CD4-positive, alpha-beta memory T cell (primary cell): ENCODE measurements at regions not wholly inside any gene's neighbourhood (a gene's known extent, or its start where the extent isn't known, plus 50 kb on each side); places are given as distances from the start of the nearest gene placed in this dataset.

Source experiments
- CTCF ChIA-PET: fragments of 350-600 bp; sonication (Branson Sonifier 250); formaldehyde crosslinking; loops from one replicate; lab custom pipeline; 2021; ENCODE audit warnings: inconsistent platforms; ENCODE audit not compliant: partially characterized antibody; lab: Charles Lee
- POLR2A ChIA-PET: fragments of 350-600 bp; sonication (Branson Sonifier 250); formaldehyde crosslinking; loops from one replicate; lab custom pipeline; 2021; ENCODE audit not compliant: partially characterized antibody; lab: Charles Lee
- DNase-seq, 5 donors: peaks; one replicate each; pipeline versions ENCODE4 v3.0.0 to v3.0.0-alpha.2; 2020 to 2022; ENCODE audit warnings: mixed read lengths in 1 of 5
- H3K27ac ChIP-seq: one replicate; pipeline ENCODE4 v1.7.0; 2013; ENCODE audit warnings: low read depth, low read length
- H3K27me3 ChIP-seq: 2 replicates; pipeline ENCODE4 v1.7.0; 2013; ENCODE audit warnings: mild to moderate bottlenecking, low read length, moderate library complexity; ENCODE audit not compliant: insufficient read depth
- H3K36me3 ChIP-seq: 2 replicates; pipeline ENCODE4 v1.7.0; 2013; ENCODE audit warnings: mild to moderate bottlenecking, low read length, moderate library complexity; ENCODE audit not compliant: insufficient read depth
- H3K4me1 ChIP-seq: 2 replicates; pipeline ENCODE4 v1.7.0; 2013; ENCODE audit warnings: mild to moderate bottlenecking, low read length, moderate library complexity; ENCODE audit not compliant: insufficient read depth
- H3K4me3 ChIP-seq, 2 donors: one replicate each; pipeline ENCODE4 v1.7.0; 2013; ENCODE audit warnings: low read length in 2 of 2, mild to moderate bottlenecking in 1 of 2
- H3K9me3 ChIP-seq, 2 donors: one replicate each; pipeline ENCODE4 v1.7.0; 2013; ENCODE audit warnings: low read length in 2 of 2, control low read depth in 1 of 2; ENCODE audit not compliant: control insufficient read depth in 1 of 2
- H3K27ac Mint-ChIP-seq, 7 donors: one replicate each; pipeline ENCODE4 v1.8.0; 2020 to 2021; ENCODE audit warnings: mixed read lengths in 7 of 7, mild to moderate bottlenecking in 6 of 7, inconsistent platforms in 3 of 7, moderate library complexity in 3 of 7
- H3K27me3 Mint-ChIP-seq, 2 donors: one replicate each; pipeline ENCODE4 v1.8.0; 2020 to 2021; ENCODE audit warnings: mixed read lengths in 2 of 2
- H3K36me3 Mint-ChIP-seq, 2 donors: one replicate each; pipeline ENCODE4 v1.8.0; 2020 to 2021; ENCODE audit warnings: mixed read lengths in 2 of 2, inconsistent platforms in 1 of 2, mild to moderate bottlenecking in 1 of 2
- H3K4me1 Mint-ChIP-seq, 4 donors: one replicate each; pipeline ENCODE4 v1.8.0; 2020 to 2021; ENCODE audit warnings: mixed read lengths in 4 of 4, mild to moderate bottlenecking in 1 of 4
- H3K4me3 Mint-ChIP-seq, 8 donors: one replicate each; pipeline ENCODE4 v1.8.0; 2020 to 2021; ENCODE audit warnings: mixed read lengths in 8 of 8, mild to moderate bottlenecking in 7 of 8, moderate library complexity in 6 of 8, inconsistent platforms in 3 of 8
- H3K9me3 Mint-ChIP-seq, 8 donors: one replicate each; pipeline ENCODE4 v1.8.0; 2020 to 2021; ENCODE audit warnings: mixed read lengths in 8 of 8, mild to moderate bottlenecking in 5 of 8, inconsistent platforms in 3 of 8, moderate library complexity in 1 of 8
- intact Hi-C: fragments of 100-400 bp; cut with micrococcal nuclease; formaldehyde crosslinking; loops from one replicate; pipeline ENCODE4 v1.15.1; 2023

DNA sequence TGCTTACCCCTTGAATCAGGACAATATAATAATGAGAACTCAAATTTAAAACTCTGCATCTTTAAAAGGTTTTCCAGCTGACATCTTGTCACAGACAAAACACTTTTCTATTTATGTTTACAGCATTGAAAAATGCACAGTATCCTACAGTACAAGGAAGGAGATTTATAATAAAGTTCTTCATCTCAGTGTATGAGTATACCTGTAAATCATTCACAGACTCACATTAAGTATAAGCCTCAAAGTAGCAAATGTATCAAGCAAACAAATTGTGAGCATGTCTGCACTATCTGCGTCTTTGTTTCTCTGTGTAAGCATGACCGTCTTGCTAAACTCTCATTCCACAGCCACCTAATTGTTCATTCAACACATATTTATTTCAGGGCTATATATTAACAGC, 52.8 kb downstream of the PPP1R2C start:
- CTCF ChIA-PET, result no interaction called here
- intact Hi-C loops, result no loop called here
- H3K36me3 Mint-ChIP-seq, result peaks cover 0 to 2% of the 10 kb centered on the region in 2 donors

DNA sequence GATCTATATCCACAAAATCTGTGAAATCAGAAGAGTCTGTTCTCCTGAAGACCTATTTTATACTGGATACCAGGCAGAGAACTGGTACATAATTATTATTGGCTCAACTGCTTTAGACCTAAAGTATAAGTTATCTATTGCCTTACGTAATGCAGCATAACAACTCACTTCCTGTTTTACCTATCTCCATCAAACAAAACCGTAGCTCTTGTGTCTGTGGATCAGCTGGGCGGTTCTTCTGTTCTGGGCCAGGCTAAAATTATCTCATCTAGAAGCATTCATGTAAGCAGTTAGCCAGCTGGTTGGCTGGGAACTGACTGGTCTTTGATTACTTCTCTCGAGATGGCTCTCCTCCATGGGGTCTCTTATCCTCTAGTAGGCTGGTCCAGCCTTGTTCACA, 57.8 kb downstream of the PPP1R2C start:
- Mint-ChIP-seq H3K27me3 (no peaks in the 10 kb centered on the region), H3K9me3 (peaks cover 0 to 5% (median 0%) of the 10 kb centered on the region in 8 donors), H3K4me1 (peaks cover 3 to 7% (median 5%) of the 10 kb centered on the region in 4 donors), H3K4me3 (no peak overlapping the region), H3K27ac (peak overlapping the region in 1 of 7 donors; percentile 69), H3K36me3 (no peaks in the 10 kb centered on the region)
- H3K9me3 ChIP-seq, result no peaks in the 10 kb centered on the region
- no peak overlapping the region for H3K27ac ChIP-seq
- no peak for DNase-seq
- H3K4me3 ChIP-seq, result no peak overlapping the region
- H3K4me1 ChIP-seq, result no peaks in the 10 kb centered on the region
- POLR2A ChIA-PET, result no interaction called here
- no peaks in the 10 kb centered on the region for H3K27me3 ChIP-seq
- no peaks in the 10 kb centered on the region for H3K36me3 ChIP-seq
- intact Hi-C loops, result no loop called here
- CTCF ChIA-PET, result no interaction called here

More for the DNA sequence above, 52.8 kb downstream of the PPP1R2C start:
- no peak overlapping the region for H3K4me3 ChIP-seq
- POLR2A ChIA-PET, result no interaction called here
- H3K27ac ChIP-seq, result no peak overlapping the region
- H3K4me3 Mint-ChIP-seq, result no peak overlapping the region
- peaks cover 0 to 8% (median 0%) of the 10 kb centered on the region in 4 donors for H3K4me1 Mint-ChIP-seq
- H3K27ac Mint-ChIP-seq, result no peak overlapping the region
- DNase-seq, result no peak
- H3K9me3 Mint-ChIP-seq, result peaks cover 0 to 5% (median 0%) of the 10 kb centered on the region in 8 donors
- H3K36me3 ChIP-seq, result no peaks in the 10 kb centered on the region
- H3K4me1 ChIP-seq, result no peaks in the 10 kb centered on the region
- no peaks in the 10 kb centered on the region for H3K9me3 ChIP-seq
- H3K27me3 Mint-ChIP-seq, result no peaks in the 10 kb centered on the region
- H3K27me3 ChIP-seq, result no peaks in the 10 kb centered on the region

- H3K9me3 ChIP-seq, result no peaks in the 10 kb centered on the region
- no peak overlapping the region for H3K4me3 ChIP-seq
- POLR2A ChIA-PET, result interaction anchor here (1.6 to 1.8 kb wide), 2 partner anchors 11 to 227 kb away, joined by 3 to 10 read pairs; no protein-coding TSS in a partner anchor
- no peak for DNase-seq
- no peaks in the 10 kb centered on the region for H3K36me3 ChIP-seq
- H3K27ac ChIP-seq, result no peak overlapping the region
- CTCF ChIA-PET, result interaction anchor here (0.7 to 1.9 kb wide), 9 partner anchors 8 to 466 kb away, joined by 3 to 6 read pairs (median 4); no protein-coding TSS in a partner anchor
- no peaks in the 10 kb centered on the region for H3K36me3 Mint-ChIP-seq
- no peaks in the 10 kb centered on the region for H3K27me3 ChIP-seq
- intact Hi-C loops, result no loop called here
- H3K27me3 Mint-ChIP-seq, result no peaks in the 10 kb centered on the region
- peak overlapping the region in 2 of 7 donors; percentile 0 to 8 for H3K27ac Mint-ChIP-seq
- peaks cover 3 to 19% (median 5%) of the 10 kb centered on the region in 4 donors for H3K4me1 Mint-ChIP-seq
- H3K4me1 ChIP-seq, result no peaks in the 10 kb centered on the region
- peak overlapping the region in 2 of 8 donors; percentile 3 to 27 for H3K4me3 Mint-ChIP-seq
- peaks cover 0 to 4% (median 0%) of the 10 kb centered on the region in 8 donors for H3K9me3 Mint-ChIP-seq
Observed at GRCh38 chrX:42715701-42716262, 62.2 kb downstream of the PPP1R2C start.

DNA sequence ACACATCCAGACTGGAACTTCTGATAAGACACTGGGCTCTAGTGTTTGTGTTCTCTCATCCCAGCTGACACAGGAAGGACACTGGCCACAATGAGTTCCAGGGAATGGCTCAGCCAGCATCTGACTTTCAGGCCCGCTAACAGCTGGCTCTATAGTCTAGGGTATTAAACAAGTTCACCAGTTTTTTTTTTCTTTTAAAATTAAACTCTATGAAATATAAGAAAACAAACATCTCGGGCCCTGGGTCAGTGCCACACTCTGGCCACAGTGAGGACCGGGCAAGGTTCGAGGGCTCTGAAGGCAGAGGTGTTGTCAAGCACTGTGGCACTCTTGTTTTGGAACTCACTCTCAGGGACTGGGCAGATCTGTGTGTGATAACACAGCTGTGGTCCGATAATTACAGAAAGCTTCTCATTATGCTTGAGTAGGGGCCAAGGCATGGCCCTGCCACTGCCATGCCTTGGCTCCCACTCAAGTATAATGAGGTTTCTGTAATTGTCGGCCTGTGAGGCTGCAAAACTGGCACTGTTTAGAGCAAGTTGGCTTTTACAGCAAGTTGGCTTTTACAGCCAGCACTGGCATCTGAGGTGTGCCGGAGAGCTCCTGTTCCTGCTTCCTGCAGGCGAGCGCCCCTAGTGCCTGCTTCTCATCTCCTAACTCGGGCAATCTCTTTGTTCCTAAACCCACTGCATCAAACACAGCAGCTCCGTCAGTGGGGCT, 62.8 kb downstream of the PPP1R2C start:
- peak overlapping the region in 4 of 8 donors; percentile 3 to 27 (median 6) for H3K4me3 Mint-ChIP-seq
- ChIA-PET CTCF (interaction anchor here (0.7 to 1.9 kb wide), 9 partner anchors 9 to 467 kb away, joined by 3 to 6 read pairs (median 4); no protein-coding TSS in a partner anchor), POLR2A (interaction anchor here (1.6 to 1.8 kb wide), 2 partner anchors 10 to 228 kb away, joined by 3 to 10 read pairs; no protein-coding TSS in a partner anchor)
- peak overlapping the region in 2 of 7 donors; percentile 0 to 8 for H3K27ac Mint-ChIP-seq
- H3K9me3 Mint-ChIP-seq, result no peaks in the 10 kb centered on the region
- peaks cover 4 to 20% (median 6%) of the 10 kb centered on the region in 4 donors for H3K4me1 Mint-ChIP-seq
- H3K36me3 Mint-ChIP-seq, result no peaks in the 10 kb centered on the region
- Histone ChIP-seq H3K9me3 (no peaks in the 10 kb centered on the region), H3K4me3 (no peak overlapping the region), H3K4me1 (no peaks in the 10 kb centered on the region), H3K27me3 (no peaks in the 10 kb centered on the region), H3K27ac (no peak overlapping the region), H3K36me3 (no peaks in the 10 kb centered on the region)
- DNase-seq, result peak in 4 of 5 donors; percentile 28 to 42 (median 32)
- H3K27me3 Mint-ChIP-seq, result no peaks in the 10 kb centered on the region
- intact Hi-C loops, result no loop called here

DNA sequence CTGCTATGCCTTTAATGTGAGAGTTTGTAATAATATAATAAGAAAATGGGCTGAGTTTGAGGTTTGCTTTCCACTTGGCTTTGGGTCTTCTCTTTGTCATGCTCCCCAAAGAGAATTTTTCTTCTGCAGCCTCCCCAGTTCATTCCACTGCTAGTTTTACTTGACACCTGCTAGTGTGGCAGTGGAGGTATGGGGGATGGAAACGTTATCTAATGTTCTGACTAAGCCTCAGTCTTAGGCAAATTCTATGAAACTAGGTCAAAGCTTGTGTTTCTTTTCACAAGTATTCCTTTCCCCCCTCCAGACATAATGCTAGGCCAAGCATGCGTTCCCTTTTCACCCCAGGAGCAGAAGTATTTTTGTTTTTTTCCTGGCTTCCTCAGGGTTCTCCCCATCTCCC, 67.5 kb downstream of the PPP1R2C start:
- Mint-ChIP-seq H3K27me3 (no peaks in the 10 kb centered on the region), H3K4me1 (peaks cover 3 to 16% (median 7%) of the 10 kb centered on the region in 4 donors), H3K4me3 (no peak overlapping the region), H3K27ac (no peak overlapping the region), H3K36me3 (no peaks in the 10 kb centered on the region), H3K9me3 (no peaks in the 10 kb centered on the region)
- CTCF ChIA-PET, result no interaction called here
- H3K4me3 ChIP-seq, result no peak overlapping the region
- no peak for DNase-seq
- intact Hi-C loops, result no loop called here
- no peaks in the 10 kb centered on the region for H3K27me3 ChIP-seq
- POLR2A ChIA-PET, result no interaction called here
- no peak overlapping the region for H3K27ac ChIP-seq
- H3K36me3 ChIP-seq, result no peaks in the 10 kb centered on the region
- H3K9me3 ChIP-seq, result no peaks in the 10 kb centered on the region
- H3K4me1 ChIP-seq, result no peaks in the 10 kb centered on the region

DNA sequence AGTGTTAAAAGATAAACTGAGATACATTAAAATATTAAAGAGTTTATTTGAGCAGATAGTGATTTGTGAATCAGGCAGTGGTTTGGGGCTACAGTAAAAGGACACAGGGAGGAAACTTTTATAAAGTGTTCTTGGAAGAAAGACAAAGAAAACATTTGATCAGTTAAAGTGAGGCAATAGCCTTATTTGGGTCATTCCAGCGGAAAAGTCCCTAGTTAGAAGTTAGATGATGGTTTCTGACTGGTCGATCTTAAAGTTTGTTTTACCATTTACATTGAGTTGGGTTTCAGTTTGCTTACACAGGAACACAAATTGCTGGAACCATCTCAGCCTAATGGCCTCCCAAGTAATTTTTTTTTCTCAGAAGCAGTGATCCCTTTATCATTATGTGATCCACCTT, 69.7 kb downstream of the PPP1R2C start:
- no peak for DNase-seq
- no peaks in the 10 kb centered on the region for H3K36me3 Mint-ChIP-seq
- H3K27ac Mint-ChIP-seq, result no peak overlapping the region
- CTCF ChIA-PET, result no interaction called here
- POLR2A ChIA-PET, result no interaction called here
- Histone ChIP-seq H3K27ac (no peak overlapping the region), H3K4me1 (no peaks in the 10 kb centered on the region), H3K4me3 (no peak overlapping the region), H3K27me3 (no peaks in the 10 kb centered on the region), H3K9me3 (no peaks in the 10 kb centered on the region), H3K36me3 (no peaks in the 10 kb centered on the region)
- intact Hi-C loops, result no loop called here
- H3K4me1 Mint-ChIP-seq, result peaks cover 4 to 14% (median 7%) of the 10 kb centered on the region in 4 donors
- no peaks in the 10 kb centered on the region for H3K27me3 Mint-ChIP-seq
- no peak overlapping the region for H3K4me3 Mint-ChIP-seq
- H3K9me3 Mint-ChIP-seq, result no peaks in the 10 kb centered on the region

DNA sequence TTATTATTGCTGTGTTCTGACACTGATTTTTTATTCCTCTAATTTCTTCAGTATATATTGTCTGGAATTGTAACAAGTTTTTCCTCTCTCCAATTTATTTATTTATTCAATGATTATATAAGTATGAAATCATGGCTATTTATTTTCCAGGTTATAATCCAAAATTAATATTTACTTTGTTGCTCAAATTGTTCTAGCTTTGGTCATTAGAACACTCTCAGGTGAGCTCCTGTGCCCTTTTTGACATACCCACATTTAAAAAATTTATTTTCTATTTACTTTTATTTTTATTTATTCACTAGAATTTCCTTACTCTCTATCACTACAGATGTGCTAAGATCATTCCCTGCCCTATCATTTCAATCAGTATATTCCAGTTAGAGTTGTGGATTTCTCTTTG, 70.2 kb downstream of the PPP1R2C start:
- intact Hi-C loops, result no loop called here
- POLR2A ChIA-PET, result no interaction called here

More for the DNA sequence above, 70.2 kb downstream of the PPP1R2C start:
- Mint-ChIP-seq H3K4me3 (no peak overlapping the region), H3K4me1 (peaks cover 4 to 14% (median 7%) of the 10 kb centered on the region in 4 donors), H3K27me3 (no peaks in the 10 kb centered on the region), H3K9me3 (no peaks in the 10 kb centered on the region), H3K36me3 (no peaks in the 10 kb centered on the region), H3K27ac (no peak overlapping the region)
- Histone ChIP-seq H3K36me3 (no peaks in the 10 kb centered on the region), H3K4me1 (no peaks in the 10 kb centered on the region), H3K27me3 (no peaks in the 10 kb centered on the region), H3K4me3 (no peak overlapping the region), H3K9me3 (no peaks in the 10 kb centered on the region), H3K27ac (no peak overlapping the region)
- CTCF ChIA-PET, result no interaction called here
- no peak for DNase-seq
